GM12865 (cell line): ENCODE measurements at regions not wholly inside any gene's neighbourhood (a gene's known extent, or its start where the extent isn't known, plus 50 kb on each side); places are given as distances from the start of the nearest gene placed in this dataset.
"Not testable (repeated sequence)": the region's sequence is repeated elsewhere in the genome, so short reads cannot be mapped to it uniquely, and the experiment has no call there.

ENCODE experiments used
- DNase-seq: peaks from one replicate; pipeline ENCODE4 v3.0.0; 2010; ENCODE audit warnings: low read depth
- H3K4me3 ChIP-seq: 2 replicates; pipeline ENCODE4 v1.5.1; 2011; ENCODE audit warnings: mild to moderate bottlenecking, low read depth, low read length, control low read depth
- CTCF ChIP-seq: IDR thresholded peaks from 2 replicates; pipeline ENCODE4 v1.5.1; 2011; ENCODE audit warnings: low read length, control low read depth, low read depth, inconsistent platforms; ENCODE audit not compliant: insufficient read depth; ENCODE audit errors: missing control alignments

- DNase-seq, result no peak
- no peak for TF ChIP-seq CTCF
- no peak overlapping the region for H3K4me3 ChIP-seq
These were observed 686.9 kb upstream of the GBE1 start for GRCh38 chr3:82448320-82448719.

- H3K4me3 ChIP-seq, DNase-seq: not testable (repeated sequence)
These were observed 667.4 kb upstream of the GBE1 start for GRCh38 chr3:82428821-82429220.

- H3K4me3 ChIP-seq, result no peak overlapping the region
- DNase-seq, result no peak
- no peak for TF ChIP-seq CTCF
These were observed 662.5 kb upstream of the GBE1 start for GRCh38 chr3:82424031-82424339.

DNA sequence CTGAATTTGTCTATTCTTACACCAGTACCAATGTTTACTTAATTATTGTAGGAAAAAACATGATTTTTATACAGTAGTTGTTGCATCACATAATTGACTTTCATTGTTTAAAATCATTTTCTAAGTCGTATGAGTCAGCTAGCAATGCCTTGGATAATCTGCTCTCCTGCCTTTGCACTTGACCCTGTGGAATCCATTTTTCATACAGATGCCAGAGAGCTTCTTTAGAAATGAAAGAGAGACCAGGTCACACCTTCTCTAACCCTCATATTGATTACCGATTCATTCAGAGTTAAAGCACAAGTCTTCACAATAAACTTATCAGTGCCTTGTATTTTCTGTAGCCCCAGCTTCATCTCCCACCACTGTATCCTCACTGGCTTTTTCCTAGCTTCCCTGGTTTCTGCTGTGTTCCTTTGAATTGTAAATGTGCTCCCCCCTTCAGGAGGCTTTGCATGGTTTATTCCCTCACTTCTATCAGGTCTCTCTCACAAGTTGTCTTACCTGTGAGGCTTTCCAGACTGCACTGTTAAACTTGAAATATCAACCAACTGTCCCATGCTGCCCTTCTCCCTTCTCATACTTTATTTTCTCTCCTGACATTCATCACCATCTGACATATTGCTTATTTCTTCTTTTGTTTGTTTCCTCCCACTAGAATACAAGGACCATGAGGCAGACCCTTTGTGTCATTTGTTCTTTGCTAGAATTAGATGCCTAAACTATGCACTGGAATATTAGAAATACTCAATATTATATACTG is 662.0 kb upstream of the GBE1 start:
- no peak for TF ChIP-seq CTCF
- no peak overlapping the region for H3K4me3 ChIP-seq
- DNase-seq, result no peak

GRCh38 chr3:82416830-82417229 is 655.4 kb upstream of the GBE1 start:
- TF ChIP-seq CTCF, result no peak
- DNase-seq, result peak; percentile 64
- no peak overlapping the region for H3K4me3 ChIP-seq

DNA sequence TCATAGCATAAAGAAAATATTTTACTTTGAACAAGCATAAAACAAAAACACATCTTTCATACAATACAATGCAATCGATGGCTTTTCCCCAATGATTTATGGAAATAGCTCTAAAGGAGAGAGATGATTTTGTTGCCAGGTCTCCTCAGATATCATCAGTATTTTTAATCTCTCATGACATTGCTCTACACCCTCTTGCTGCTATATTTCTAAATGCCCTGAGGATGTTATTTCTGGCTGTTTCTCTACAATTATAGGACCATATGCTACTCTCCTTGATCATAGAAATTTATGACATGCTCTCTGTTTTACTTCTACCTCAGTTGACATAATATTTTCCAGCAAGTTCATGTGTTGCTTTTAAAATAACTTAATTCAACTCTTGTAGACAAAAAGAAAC is 654.9 kb upstream of the GBE1 start:
- no peak overlapping the region for H3K4me3 ChIP-seq
- TF ChIP-seq CTCF, result no peak
- DNase-seq, result no peak

DNA sequence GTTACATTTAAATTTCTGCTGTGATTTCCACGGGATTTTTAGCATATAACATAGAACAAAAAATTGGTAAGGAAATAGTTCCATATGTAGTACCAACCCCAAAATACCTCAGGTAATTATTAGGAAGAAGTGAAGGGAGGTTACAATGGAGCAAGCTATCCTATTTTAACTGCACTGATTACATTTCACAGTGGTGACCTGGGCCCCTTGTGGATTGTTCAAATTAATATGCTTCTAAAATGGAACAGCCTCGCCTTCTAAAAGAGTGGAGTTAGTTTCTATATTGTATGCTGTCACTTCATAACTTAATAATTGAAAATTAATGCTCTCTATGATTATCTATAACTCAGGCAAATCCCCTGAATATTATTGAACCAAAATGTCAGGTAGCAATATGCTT is 651.7 kb upstream of the GBE1 start:
- DNase-seq, result no peak
- no peak for TF ChIP-seq CTCF
- H3K4me3 ChIP-seq, result no peak overlapping the region
